HepG2 (cell line): ENCODE measurements at regions not wholly inside any gene's neighbourhood (a gene's known extent, or its start where the extent isn't known, plus 50 kb on each side); places are given as distances from the start of the nearest gene placed in this dataset.

Experiments
- CEBPB ChIP-seq: IDR thresholded peaks from 2 replicates; pipeline ENCODE4 v1.6.1; 2011; ENCODE audit warnings: low read depth, low read length, improper control_type of control experiment, borderline replicate concordance
- DR1 ChIP-seq: sonication (generic); formaldehyde crosslinking; IDR thresholded peaks from 2 replicates; pipeline ENCODE4 v1.8.0; 2021; ENCODE audit warnings: mild to moderate bottlenecking, missing genetic modification reagents, inconsistent platforms
- EP300 ChIP-seq, 3 experiments: sonication (generic) in 1 of 3; formaldehyde crosslinking in 1 of 3; IDR thresholded peaks; 2 replicates each; pipeline versions ENCODE4 v1.5.1 to v1.6.1; 2011 to 2020; ENCODE audit warnings: low read depth in 2 of 3, low read length in 2 of 3, borderline replicate concordance in 1 of 3, improper control_type of control experiment in 1 of 3, mild to moderate bottlenecking in 1 of 3, missing genetic modification reagents in 1 of 3, moderate library complexity in 1 of 3
- MXD4 ChIP-seq: IDR thresholded peaks from 2 replicates; pipeline ENCODE4 v1.6.1; 2016; ENCODE audit warnings: mild to moderate bottlenecking, missing biosample characterization, missing genetic modification reagents
- POLR2A ChIP-seq, 2 experiments: IDR thresholded peaks; 2 replicates each; pipeline ENCODE4 v1.6.1; 2011; ENCODE audit warnings: low read depth in 2 of 2, low read length in 2 of 2, mild to moderate bottlenecking in 1 of 2, moderate library complexity in 1 of 2; ENCODE audit not compliant: insufficient read depth in 1 of 2
- TAF1 ChIP-seq: sonication (generic); formaldehyde crosslinking; IDR thresholded peaks from 2 replicates; pipeline ENCODE4 v1.4.0; 2020; ENCODE audit warnings: missing genetic modification reagents
- TARDBP ChIP-seq: sonication (generic); formaldehyde crosslinking; IDR thresholded peaks from 2 replicates; pipeline ENCODE4 v1.8.0; 2022; ENCODE audit warnings: mild to moderate bottlenecking, missing genetic modification reagents
- YY1 ChIP-seq: IDR thresholded peaks from 2 replicates; pipeline ENCODE4 v1.6.1; 2011; ENCODE audit warnings: low read length, low read depth, moderate library complexity, mild to moderate bottlenecking; ENCODE audit not compliant: insufficient read depth, insufficient replicate concordance
- ZNF670 ChIP-seq: sonication (generic); formaldehyde crosslinking; IDR thresholded peaks from 2 replicates; pipeline ENCODE4 v1.8.0; 2022; ENCODE audit warnings: mild to moderate bottlenecking, missing genetic modification reagents, borderline replicate concordance
- ZNF780A ChIP-seq: sonication (generic); formaldehyde crosslinking; IDR thresholded peaks from 2 replicates; pipeline ENCODE4 v1.8.0; 2022; ENCODE audit warnings: mild to moderate bottlenecking, missing genetic modification reagents, moderate library complexity
- ZSCAN20 ChIP-seq: sonication (generic); formaldehyde crosslinking; IDR thresholded peaks from 2 replicates; pipeline ENCODE4 v1.4.0; 2020; ENCODE audit warnings: missing genetic modification reagents, mild to moderate bottlenecking, borderline replicate concordance
- TF ChIP-seq, protein P1 (sequence below): sonication (generic); formaldehyde crosslinking; IDR thresholded peaks from 2 replicates; pipeline ENCODE4 v1.5.0; 2020; ENCODE audit warnings: mild to moderate bottlenecking, missing genetic modification reagents, moderate library complexity
- TF ChIP-seq, protein P2 (sequence below): sonication (generic); formaldehyde crosslinking; IDR thresholded peaks from 2 replicates; pipeline ENCODE4 v1.5.1; 2020; ENCODE audit warnings: mild to moderate bottlenecking, moderate library complexity, missing genetic modification reagents

DNA sequence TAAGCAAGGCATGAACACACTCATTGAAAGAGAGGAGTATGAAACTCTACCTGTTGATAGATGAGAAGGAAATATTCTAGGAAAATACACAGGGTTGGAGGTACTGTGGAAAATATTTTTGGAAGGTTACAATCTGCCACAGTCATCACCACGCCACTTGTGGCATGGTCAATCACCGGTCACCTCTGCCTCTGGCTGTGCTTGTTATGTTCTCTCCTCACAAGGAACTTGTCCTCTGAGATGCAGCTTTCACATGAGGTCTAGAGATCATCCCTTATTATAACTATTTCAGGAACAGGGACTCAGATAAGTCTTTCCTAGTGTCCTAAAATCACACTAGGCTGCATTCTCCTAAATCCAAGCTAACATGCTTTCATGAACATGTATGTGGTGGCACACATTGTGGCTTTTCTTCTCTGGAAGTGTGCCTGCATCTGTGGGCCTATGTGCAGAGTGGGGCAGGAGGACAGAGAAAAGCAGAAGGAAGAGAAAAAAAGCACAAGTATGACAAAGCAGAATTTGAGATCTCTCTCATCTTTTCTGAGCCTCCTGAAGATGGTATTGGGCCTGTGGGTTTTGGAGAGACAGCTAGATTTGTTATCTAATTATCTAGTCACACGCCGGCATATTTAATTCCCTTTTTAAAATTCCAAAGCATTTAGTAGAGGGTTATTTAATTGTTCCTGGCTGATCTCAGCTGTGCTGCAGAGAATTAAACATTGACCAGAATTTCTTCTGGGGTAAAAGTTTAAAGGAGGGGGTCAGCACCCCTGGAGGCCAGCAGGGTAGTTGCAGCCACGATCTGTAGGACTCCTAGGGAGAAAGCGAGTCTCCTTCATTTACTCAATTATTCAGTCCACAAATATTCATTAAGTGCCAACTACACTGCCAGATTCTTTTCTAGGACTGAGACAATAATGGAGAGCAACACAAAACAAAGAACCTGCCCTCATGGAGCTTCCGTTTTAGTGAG is 294.6 kb downstream of the RDH14 start:
- TF ChIP-seq ZSCAN20 (CRISPR knock-in tag) (no peak), MXD4 (CRISPR knock-in tag) (no peak), POLR2A (IDR thresholded peaks at IDR 0.05; ENCODE audit: insufficient read depth in 1 of 2, low read depth in 2 of 2, low read length in 2 of 2) (no peak), YY1 (no peak), EP300 (IDR thresholded peaks at IDR 0.05; ENCODE audit: low read depth in 2 of 2, low read length in 2 of 2) (no peak), EP300 (CRISPR knock-in tag; IDR thresholded peaks at IDR 0.05; ENCODE audit: borderline replicate concordance) (no peak), DR1 (no peak), CEBPB (no peak), TARDBP (CRISPR knock-in tag) (no peak), TAF1 (CRISPR knock-in tag) (no peak), ZNF670 (CRISPR knock-in tag) (no peak), ZNF780A (CRISPR knock-in tag) (no peak)
- TF ChIP-seq, protein P1, sequence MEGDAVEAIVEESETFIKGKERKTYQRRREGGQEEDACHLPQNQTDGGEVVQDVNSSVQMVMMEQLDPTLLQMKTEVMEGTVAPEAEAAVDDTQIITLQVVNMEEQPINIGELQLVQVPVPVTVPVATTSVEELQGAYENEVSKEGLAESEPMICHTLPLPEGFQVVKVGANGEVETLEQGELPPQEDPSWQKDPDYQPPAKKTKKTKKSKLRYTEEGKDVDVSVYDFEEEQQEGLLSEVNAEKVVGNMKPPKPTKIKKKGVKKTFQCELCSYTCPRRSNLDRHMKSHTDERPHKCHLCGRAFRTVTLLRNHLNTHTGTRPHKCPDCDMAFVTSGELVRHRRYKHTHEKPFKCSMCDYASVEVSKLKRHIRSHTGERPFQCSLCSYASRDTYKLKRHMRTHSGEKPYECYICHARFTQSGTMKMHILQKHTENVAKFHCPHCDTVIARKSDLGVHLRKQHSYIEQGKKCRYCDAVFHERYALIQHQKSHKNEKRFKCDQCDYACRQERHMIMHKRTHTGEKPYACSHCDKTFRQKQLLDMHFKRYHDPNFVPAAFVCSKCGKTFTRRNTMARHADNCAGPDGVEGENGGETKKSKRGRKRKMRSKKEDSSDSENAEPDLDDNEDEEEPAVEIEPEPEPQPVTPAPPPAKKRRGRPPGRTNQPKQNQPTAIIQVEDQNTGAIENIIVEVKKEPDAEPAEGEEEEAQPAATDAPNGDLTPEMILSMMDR (CRISPR knock-in tag) = no peak
- TF ChIP-seq, protein P2, sequence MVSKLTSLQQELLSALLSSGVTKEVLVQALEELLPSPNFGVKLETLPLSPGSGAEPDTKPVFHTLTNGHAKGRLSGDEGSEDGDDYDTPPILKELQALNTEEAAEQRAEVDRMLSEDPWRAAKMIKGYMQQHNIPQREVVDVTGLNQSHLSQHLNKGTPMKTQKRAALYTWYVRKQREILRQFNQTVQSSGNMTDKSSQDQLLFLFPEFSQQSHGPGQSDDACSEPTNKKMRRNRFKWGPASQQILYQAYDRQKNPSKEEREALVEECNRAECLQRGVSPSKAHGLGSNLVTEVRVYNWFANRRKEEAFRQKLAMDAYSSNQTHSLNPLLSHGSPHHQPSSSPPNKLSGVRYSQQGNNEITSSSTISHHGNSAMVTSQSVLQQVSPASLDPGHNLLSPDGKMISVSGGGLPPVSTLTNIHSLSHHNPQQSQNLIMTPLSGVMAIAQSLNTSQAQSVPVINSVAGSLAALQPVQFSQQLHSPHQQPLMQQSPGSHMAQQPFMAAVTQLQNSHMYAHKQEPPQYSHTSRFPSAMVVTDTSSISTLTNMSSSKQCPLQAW (CRISPR knock-in tag) = no peak
